Panc1 (cell line): ENCODE measurements at regions not wholly inside any gene's neighbourhood (a gene's known extent, or its start where the extent isn't known, plus 50 kb on each side); places are given as distances from the start of the nearest gene placed in this dataset.

ENCODE experiments used
- POLR2AphosphoS5 ChIP-seq: IDR thresholded peaks from 2 replicates; pipeline ENCODE4 v1.6.1; 2012; ENCODE audit warnings: mild to moderate bottlenecking, low read depth, low read length, moderate library complexity
- SIN3A ChIP-seq: IDR thresholded peaks from 2 replicates; pipeline ENCODE4 v1.6.1; 2012; ENCODE audit warnings: low read depth, mild to moderate bottlenecking, low read length, moderate library complexity, borderline replicate concordance; ENCODE audit not compliant: insufficient read depth
- TCF7L2 ChIP-seq: IDR thresholded peaks from 2 replicates; pipeline ENCODE4 v1.6.1; 2011; ENCODE audit warnings: mild to moderate bottlenecking, low read depth, low read length, inconsistent platforms
- TF ChIP-seq, protein P1 (sequence below): fragments of 450-650 bp; IDR thresholded peaks from 2 replicates; pipeline ENCODE4 v1.5.1; 2017; ENCODE audit warnings: mild to moderate bottlenecking

GRCh38 chr17:51527225-51527982, 267.1 kb downstream of the UTP18 start:
- TF ChIP-seq, protein P1, sequence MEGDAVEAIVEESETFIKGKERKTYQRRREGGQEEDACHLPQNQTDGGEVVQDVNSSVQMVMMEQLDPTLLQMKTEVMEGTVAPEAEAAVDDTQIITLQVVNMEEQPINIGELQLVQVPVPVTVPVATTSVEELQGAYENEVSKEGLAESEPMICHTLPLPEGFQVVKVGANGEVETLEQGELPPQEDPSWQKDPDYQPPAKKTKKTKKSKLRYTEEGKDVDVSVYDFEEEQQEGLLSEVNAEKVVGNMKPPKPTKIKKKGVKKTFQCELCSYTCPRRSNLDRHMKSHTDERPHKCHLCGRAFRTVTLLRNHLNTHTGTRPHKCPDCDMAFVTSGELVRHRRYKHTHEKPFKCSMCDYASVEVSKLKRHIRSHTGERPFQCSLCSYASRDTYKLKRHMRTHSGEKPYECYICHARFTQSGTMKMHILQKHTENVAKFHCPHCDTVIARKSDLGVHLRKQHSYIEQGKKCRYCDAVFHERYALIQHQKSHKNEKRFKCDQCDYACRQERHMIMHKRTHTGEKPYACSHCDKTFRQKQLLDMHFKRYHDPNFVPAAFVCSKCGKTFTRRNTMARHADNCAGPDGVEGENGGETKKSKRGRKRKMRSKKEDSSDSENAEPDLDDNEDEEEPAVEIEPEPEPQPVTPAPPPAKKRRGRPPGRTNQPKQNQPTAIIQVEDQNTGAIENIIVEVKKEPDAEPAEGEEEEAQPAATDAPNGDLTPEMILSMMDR = no peak
- TF ChIP-seq TCF7L2 (no peak), POLR2AphosphoS5 (no peak), SIN3A (no peak)
